ENCODE measurements at regions not wholly inside any gene's neighbourhood (a gene's known extent, or its start where the extent isn't known, plus 50 kb on each side); places are given as distances from the start of the nearest gene placed in this dataset.

DNA sequence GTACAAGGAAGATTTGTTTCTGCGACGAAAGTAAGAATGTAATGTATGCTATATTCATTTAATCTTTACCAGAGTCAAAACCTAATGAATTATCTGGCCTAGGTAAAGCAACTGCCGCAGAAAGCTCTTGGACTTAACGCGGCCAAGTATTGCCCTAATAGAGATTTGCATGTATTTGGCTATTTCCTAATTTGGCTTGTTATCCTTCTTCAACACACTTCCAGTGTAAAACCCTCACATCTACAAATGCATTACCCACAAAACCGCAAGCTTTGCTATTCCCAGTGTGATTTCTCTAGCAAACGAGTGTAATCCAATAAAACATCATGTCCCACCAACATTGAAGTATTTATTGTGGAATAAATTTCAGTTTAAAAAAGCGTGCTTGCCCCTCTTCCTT, 123.8 kb upstream of the LMO4 start:
- Histone ChIP-seq H3K27me3 (replicated peaks; ENCODE audit: control insufficient read depth, insufficient read depth, low read length) (no peaks in the 10 kb centered on the region), H3K4me3 (replicated peaks; ENCODE audit: low read depth, low read length) (no peak overlapping the region), H3K36me3 (ENCODE audit: control insufficient read depth, insufficient read depth, low read length) (no peaks in the 10 kb centered on the region)
- DNase-seq (ENCODE audit: extremely low read depth, insufficient read length): no peak
- TF ChIP-seq CTCF (IDR thresholded peaks at IDR 0.05; ENCODE audit: insufficient read depth, low read length, poor library complexity, severe bottlenecking): no peak

DNA sequence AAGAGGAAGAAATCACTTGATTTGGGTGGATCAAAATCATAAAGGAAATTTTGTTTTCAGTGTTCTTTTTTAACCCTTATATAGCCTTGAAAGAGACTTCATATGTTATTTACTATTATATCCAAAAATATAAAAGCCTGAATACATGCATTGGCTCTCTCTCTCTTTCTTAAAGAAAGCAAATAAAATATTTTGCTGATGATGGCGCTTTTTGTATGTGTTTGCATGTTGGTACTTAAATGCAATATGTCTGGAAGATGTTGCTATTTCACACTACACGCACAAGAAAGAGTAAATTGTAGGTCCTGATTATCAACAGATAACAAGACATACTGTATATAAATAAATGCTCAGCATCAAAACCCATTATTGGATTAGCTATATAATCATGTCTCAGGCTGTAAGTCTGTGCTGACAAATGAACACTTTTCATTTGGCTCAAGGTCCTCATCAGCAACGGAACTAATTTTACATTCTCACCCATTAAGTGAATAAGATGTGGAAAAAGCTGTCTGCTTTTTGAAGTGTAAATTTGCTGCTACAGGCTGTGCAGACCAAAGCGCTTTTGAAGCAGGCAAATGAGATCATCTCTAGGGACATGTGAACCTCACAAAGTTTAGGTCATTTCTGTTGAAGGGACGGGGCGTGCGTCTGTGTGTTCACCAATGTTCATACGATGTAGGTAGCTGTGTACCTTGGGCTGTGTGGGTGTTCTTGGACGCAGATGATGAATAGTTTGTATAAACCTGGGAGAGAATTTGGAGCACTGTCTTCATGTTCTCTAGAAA, 122.4 kb upstream of the LMO4 start:
- Histone ChIP-seq H3K27me3 (replicated peaks; ENCODE audit: control insufficient read depth, insufficient read depth, low read length) (no peaks in the 10 kb centered on the region), H3K4me3 (replicated peaks; ENCODE audit: low read depth, low read length) (no peak overlapping the region), H3K36me3 (ENCODE audit: control insufficient read depth, insufficient read depth, low read length) (no peaks in the 10 kb centered on the region)
- no peak for TF ChIP-seq CTCF (IDR thresholded peaks at IDR 0.05; ENCODE audit: insufficient read depth, low read length, poor library complexity, severe bottlenecking)
- no peak for DNase-seq (ENCODE audit: extremely low read depth, insufficient read length)

DNA sequence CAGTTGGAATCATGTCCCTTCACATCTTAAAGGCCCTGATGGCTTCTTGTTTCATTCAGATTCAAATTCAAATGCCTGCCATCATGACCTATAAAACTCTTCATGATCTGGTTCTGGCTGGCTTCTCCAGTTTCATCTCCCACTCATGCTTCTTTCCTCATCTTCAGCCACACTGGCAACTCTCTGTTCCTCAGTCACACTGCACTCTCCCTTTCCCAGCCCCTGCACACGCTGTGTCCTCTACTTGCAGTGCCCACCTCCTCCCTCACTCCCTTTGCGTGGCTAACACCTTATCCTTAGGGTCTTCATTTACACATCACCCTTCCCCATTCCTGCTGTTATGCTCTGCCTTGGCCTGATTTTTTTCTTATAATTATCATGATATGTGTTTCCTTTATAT, 120.6 kb upstream of the LMO4 start:
- Histone ChIP-seq H3K4me3 (replicated peaks; ENCODE audit: low read depth, low read length) (no peak overlapping the region), H3K36me3 (ENCODE audit: control insufficient read depth, insufficient read depth, low read length) (no peaks in the 10 kb centered on the region), H3K27me3 (replicated peaks; ENCODE audit: control insufficient read depth, insufficient read depth, low read length) (no peaks in the 10 kb centered on the region)
- no peak for DNase-seq (ENCODE audit: extremely low read depth, insufficient read length)
- no peak for TF ChIP-seq CTCF (IDR thresholded peaks at IDR 0.05; ENCODE audit: insufficient read depth, low read length, poor library complexity, severe bottlenecking)

GRCh38 chr1:87208931-87209330, 119.7 kb upstream of the LMO4 start:
- no peaks in the 10 kb centered on the region for H3K27me3 ChIP-seq (replicated peaks; ENCODE audit: control insufficient read depth, insufficient read depth, low read length)
- H3K36me3 ChIP-seq (ENCODE audit: control insufficient read depth, insufficient read depth, low read length): no peaks in the 10 kb centered on the region
- H3K4me3 ChIP-seq (replicated peaks; ENCODE audit: low read depth, low read length): no peak overlapping the region
- no peak for TF ChIP-seq CTCF (IDR thresholded peaks at IDR 0.05; ENCODE audit: insufficient read depth, low read length, poor library complexity, severe bottlenecking)
- no peak for DNase-seq (ENCODE audit: extremely low read depth, insufficient read length)

- TF ChIP-seq CTCF (IDR thresholded peaks at IDR 0.05; ENCODE audit: insufficient read depth, low read length, poor library complexity, severe bottlenecking): no peak
- H3K36me3 ChIP-seq (ENCODE audit: control insufficient read depth, insufficient read depth, low read length): no peaks in the 10 kb centered on the region
- H3K27me3 ChIP-seq (replicated peaks; ENCODE audit: control insufficient read depth, insufficient read depth, low read length): no peaks in the 10 kb centered on the region
- H3K4me3 ChIP-seq (replicated peaks; ENCODE audit: low read depth, low read length): no peak overlapping the region
- no peak for DNase-seq (ENCODE audit: extremely low read depth, insufficient read length)
Observed at GRCh38 chr1:87210151-87210550, 118.5 kb upstream of the LMO4 start.

Data from GM06990 (cell line).